ENCODE measurements at regions not wholly inside any gene's neighbourhood (a gene's known extent, or its start where the extent isn't known, plus 50 kb on each side); places are given as distances from the start of the nearest gene placed in this dataset.

GRCh38 chrX:93985344-93986307 lies 311.6 kb downstream of the FAM133A start:
- no peak for DNase-seq (ENCODE audit: low read depth, low spot score)
- no peak overlapping the region for H3K4me3 ChIP-seq (ENCODE audit: low read depth, low read length)
- in situ Hi-C loops (cut with HindIII; ENCODE audit: low sequenced_read_pairs), result no loop called here
- no peak for TF ChIP-seq CTCF (IDR thresholded peaks at IDR 0.05; ENCODE audit: low read depth, low read length)

All from astrocyte of the spinal cord (primary cell).